ENCODE measurements at regions not wholly inside any gene's neighbourhood (a gene's known extent, or its start where the extent isn't known, plus 50 kb on each side); places are given as distances from the start of the nearest gene placed in this dataset.
"Not testable (repeated sequence)": the region's sequence is repeated elsewhere in the genome, so short reads cannot be mapped to it uniquely, and the experiment has no call there.

DNA sequence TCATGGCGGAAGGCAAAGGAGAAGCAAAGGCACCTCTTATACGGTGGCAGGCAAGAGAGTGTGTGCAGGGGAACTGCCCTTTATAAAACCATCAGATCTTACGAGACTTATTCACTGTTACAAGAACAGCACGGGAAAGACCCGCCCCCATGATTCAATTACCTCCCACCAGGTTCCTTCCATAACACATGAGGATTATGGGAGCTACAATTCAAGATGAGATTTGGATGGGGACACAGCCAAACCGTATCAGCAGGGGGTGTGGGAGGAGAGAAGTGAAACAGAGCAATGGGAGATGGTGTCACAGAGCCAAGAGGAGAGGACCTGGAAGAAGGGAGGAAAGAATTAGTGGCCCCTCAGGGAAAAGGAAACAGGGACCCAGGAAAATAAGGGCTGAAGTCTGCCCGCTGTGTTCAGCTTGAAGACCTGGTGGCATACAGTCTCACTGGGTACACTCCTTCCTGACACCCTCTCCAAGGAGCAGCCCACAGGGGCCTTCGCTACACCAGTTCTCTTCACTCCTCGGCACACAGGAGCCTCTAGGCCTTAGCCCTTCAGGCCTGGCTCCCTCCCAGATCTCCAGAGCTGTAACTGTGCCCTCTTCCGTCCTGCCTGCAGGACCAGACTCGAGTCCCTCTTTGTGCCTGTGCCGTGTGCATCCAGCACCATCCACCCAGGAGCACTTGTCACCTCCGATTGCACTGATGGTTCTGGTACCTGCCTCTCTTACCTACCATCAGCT, 262.1 kb downstream of the EIPR1 start:
- no peak for DNase-seq (ENCODE audit: low spot score)

DNA sequence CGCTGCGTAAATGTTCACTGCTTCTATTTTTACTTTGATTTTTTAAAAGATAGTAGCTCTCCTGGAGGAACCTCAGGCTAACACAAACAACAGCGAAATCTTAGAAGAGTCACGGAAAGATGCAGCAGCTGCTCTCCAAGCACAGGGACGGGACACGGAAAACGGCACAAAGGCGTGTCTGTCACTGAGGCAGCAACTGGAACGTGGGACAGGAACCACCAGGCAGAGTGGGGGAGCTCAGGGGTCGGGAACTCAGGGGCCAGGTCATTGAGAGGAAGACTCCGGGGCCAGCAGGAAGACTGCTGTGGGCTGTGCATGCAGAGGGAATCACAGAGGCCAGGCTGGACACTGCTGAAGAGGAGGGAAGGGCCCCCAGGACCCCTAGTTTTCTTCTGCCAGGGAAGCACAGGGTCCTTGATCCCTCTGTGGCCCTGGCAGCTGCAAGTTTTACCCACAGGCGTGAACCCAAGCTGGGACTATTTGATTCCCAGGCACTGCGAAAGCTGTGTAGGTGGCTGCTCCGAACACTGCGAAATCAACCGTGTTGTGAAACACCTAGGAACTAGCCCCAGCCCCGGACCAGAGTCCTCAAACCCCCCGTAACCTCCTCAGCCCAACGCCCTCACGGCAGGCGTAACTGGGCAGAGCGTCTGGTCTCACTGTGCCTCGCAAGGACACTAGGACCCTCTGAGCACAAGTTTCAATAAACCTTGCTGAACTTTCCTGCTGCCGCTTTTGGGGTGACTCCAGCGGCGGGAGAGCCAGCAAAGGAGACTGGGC, 263.0 kb downstream of the EIPR1 start:
- no peak for DNase-seq (ENCODE audit: low spot score)

- no peak for DNase-seq (ENCODE audit: low spot score)
These were observed 263.8 kb downstream of the EIPR1 start for GRCh38 chr2:3113769-3114168.

DNA sequence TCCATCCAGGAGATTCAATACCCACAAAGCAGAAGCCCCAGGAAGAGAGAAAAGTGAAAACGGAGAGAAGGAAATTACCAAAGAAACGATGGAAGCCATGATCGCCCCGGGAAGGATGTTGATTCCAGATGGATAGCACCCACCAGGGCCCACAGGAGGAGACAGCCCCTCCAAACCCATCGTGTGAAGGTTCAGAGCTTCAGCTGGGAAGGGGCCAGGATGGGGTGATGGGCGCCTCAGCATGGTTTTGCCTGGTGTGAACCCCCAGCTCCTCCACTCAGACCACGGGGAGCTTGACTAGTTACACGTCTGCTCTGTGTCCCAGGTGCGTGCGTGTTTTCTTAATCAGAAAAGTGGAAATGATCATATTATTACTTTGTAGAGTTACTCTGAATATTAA, 264.5 kb downstream of the EIPR1 start:
- DNase-seq (ENCODE audit: low spot score), result no peak

DNA sequence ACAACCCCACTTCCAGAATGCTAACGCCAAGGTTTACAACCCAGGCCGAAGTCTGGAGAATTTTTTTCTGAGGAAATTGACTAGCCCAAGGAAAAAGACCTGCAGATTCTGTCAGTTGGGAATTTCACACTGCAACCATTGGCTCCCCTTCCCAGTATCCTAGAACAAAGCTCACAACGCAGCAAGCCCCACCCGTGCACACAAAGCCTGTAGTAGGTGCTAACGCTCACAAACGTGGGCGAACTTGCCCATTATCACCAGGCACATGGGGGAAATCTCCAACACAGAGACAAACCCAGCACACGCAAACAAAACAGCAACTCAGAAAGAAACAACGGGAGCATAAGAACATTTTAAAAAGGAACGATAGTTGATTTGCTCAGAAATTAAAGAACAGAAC, 265.1 kb downstream of the EIPR1 start:
- DNase-seq (ENCODE audit: low spot score), result no peak

DNA sequence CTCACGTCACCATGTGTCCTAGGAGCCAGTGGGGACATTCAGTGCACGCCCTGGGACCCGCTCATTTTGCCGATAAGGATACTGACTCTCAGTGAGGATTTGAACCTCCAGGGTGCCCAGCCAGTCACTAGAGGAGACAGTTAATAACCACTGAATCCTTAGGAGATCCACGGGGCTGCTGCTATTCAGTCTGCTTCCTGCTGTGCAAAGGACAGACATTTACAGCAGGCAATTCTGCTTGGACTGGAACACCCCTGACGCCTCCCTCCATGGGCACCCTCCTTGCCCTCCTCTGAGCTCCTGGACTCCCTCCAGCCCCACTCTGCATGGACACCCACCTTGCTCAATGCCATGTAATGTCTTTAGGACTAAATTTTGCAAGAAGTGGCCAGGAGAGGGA, 265.5 kb downstream of the EIPR1 start:
- DNase-seq (ENCODE audit: low spot score), result no peak

GRCh38 chr2:3110994-3111666, 266.5 kb downstream of the EIPR1 start:
- no peak for DNase-seq (ENCODE audit: low spot score)

GRCh38 chr2:3110555-3110954, 267.1 kb downstream of the EIPR1 start:
- DNase-seq (ENCODE audit: low spot score), result no peak

DNA sequence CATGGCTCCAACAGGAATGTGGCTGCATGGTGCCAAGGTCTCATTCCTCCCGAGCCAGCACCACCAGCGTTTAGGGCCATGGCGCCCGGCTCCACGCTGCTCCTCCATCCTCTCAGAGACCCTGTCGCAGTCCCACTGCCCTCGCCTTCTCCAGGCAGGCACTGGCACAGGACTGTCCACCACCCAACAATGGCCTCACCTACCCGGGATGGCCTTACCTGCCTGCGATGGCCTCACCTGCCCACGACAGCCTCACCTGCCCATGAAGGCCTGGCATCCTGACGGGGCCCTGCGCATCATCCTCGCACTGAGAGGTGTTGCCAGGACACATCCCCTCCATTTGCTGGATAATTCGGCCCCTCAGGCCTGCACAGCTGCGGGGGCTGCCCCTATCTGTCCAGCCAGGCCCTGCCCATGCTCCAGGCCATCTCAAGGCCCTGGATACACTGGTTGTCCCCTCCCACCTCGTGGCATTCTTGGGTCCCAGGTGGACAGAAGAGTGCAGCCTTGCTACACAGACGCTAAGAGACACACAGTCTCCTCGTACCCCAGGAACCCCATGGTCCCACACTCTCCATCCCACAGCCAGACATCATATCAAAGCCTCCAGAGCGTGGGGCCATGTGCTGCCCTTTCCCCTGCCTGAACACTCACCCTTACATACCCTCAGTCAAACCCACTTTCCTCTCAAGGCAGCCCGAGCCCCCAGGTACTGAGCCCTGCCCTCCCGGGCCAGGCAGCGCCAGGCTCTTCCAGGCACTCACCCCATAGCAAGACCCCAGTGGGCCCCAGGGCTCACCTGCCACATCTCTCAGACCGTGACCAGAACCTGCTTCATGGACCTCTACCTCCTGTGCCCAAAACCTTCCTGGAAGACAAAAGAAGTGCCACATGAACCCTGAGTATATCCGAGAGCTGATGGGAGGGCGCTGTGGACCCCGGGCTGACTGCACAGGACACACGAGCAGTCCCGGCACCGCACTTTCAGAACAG, 268.6 kb downstream of the EIPR1 start:
- DNase-seq (ENCODE audit: low spot score), result no peak

DNA sequence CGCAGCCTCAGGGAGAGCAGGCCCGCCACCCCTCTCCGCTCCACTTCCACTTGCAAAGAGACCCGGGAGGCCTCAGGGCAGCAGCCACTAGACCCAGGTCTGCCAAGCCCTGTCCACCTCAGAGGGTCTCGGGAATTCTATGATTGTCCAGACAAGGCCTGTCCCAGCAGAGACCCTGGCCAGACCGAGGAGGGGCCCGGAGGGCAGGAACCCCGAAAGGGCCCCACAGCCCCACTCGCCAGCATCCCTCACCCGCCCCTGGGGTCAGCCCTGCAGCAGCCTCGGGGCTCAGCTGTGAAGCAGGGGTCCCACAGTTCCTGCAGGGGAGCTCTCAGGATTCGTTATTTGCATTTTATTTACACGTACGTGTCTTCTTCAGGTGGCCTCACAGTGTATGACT, 269.5 kb downstream of the EIPR1 start:
- no peak for DNase-seq (ENCODE audit: low spot score)

GRCh38 chr2:3107567-3107966, 270.1 kb downstream of the EIPR1 start:
- no peak for DNase-seq (ENCODE audit: low spot score)

GRCh38 chr2:3105814-3106569, 271.6 kb downstream of the EIPR1 start:
- DNase-seq (ENCODE audit: low spot score), result no peak

DNA sequence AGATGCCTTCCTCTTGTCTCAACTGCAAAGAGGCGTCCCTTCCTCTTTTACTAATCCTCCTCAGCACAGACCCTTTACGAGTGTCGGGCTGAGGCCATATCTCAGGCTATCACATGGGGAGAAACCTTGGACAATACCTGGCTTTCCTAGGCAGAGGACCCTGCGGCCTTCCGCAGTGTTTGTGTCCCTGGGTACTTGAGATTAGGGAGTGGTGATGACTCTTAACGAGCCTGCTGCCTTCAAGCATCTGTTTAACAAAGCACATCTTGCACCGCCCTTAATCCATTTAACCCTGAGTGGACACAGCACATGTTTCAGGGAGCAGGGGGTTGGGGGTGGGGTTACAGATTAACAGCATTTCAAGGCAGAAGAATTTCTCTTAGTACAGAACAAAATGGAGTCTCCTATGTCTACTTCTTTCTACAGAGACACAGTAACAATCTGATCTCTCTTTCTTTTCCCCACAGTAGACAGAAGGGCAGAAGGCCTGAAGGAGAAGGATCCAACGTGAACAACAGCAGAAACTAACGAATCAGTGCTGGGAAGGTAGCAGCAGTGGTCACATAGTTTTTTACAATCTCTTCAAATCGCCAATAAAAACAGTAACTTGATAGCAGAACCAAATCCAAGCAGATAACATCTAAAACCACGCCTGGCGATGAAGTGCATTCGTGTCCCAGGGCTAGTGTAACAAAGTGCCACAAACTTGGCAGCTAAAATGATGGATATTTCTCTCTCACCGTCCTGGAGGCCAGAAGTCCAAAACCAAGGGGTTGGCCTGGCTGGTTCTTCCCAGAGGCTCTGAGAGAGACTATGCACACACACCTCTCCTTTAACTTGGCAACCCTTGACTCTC, 272.4 kb downstream of the EIPR1 start:
- DNase-seq (ENCODE audit: low spot score), result not testable (repeated sequence)

DNA sequence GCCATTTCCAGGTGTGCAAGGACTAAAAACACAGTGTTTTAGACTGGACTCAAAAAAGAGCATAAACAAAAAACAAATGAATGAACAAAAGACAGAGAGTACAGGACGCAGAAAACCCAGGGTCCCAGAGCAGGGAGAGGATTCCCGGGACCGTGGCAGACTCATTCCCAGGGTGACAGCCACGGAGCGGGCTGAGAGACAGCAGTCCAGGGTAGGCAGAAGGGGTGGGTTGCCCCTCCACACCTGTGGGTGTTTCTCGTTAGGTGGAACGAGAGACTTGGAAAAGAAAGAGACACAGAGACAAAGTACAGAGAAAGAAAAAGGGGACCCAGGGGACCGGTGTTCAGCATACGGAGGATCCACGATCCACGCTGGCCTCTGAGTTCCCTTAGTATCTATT, 273.4 kb downstream of the EIPR1 start:
- no peak for DNase-seq (ENCODE audit: low spot score)

- DNase-seq (ENCODE audit: low spot score), result no peak
These were observed 274.6 kb downstream of the EIPR1 start for GRCh38 chr2:3102922-3103569.

- DNase-seq (ENCODE audit: low spot score), result no peak
These were observed 275.3 kb downstream of the EIPR1 start for GRCh38 chr2:3102081-3102921.

DNA sequence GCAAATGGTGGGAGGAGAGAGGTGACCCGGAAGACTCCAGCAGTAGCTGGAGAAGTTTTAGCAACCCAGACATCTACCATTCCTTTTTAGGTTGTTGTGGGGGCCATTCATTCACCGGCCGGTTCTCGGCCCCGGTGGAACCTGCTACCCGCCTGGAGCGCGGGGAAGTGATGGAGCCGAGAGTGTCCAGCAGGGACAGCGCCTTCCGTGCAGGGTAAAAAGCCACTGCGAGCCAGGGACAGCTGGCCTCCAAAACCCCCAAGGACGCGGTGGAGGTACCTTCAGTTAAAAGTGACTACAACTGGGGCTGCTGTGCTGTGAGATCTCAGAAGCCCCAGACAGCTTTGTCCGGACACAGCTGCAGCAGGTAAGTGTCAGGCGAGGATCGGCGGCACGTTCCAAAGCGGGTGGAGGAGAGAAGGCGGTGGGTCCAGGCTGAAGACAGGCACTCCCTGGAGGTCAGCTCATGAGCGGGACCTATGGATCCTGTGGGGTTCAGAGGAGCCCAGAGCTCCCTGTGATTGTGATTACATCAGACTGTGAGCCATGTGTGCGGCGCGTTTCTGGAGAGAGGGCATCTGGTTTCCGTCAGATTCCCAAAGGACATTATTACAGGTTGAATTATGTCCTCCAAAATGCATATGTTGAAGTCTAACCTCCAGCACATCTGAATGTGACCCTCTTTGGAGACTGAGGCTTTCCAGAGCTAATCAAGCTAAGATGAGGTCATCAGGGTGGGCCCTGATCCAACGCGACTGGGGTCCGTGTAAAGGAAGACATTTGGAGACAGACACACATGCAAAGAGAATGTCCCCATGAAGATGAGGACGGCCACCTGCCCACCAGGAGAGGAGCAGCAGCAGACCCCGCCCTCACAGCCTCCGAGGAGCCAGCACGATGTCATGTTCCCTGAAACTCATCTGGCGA, 276.3 kb downstream of the EIPR1 start:
- DNase-seq (ENCODE audit: low spot score), result no peak

DNA sequence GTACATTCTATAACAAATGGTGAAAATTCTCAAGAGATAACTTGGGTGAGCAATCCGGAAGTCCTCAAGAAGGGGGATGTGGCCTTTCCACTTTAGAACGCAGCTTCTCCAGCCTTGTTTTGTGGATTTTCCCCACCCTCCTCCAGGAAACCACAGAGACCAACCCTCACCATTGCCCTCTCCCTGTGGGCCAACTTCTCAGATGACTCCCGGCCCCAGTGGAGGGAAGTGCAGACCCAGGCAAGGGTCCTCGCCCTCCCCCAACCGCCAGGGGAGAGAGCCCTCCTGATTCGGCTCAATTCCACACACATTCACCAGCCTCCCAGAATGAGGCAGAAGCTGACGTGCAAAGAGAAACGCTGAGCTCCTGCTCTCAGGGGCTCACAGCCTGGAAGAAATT, 277.2 kb downstream of the EIPR1 start:
- DNase-seq (ENCODE audit: low spot score), result no peak

Data from AG20443 (cell line).